ENCODE measurements at regions not wholly inside any gene's neighbourhood (a gene's known extent, or its start where the extent isn't known, plus 50 kb on each side); places are given as distances from the start of the nearest gene placed in this dataset.
"Not testable (repeated sequence)": the region's sequence is repeated elsewhere in the genome, so short reads cannot be mapped to it uniquely, and the experiment has no call there.

DNA sequence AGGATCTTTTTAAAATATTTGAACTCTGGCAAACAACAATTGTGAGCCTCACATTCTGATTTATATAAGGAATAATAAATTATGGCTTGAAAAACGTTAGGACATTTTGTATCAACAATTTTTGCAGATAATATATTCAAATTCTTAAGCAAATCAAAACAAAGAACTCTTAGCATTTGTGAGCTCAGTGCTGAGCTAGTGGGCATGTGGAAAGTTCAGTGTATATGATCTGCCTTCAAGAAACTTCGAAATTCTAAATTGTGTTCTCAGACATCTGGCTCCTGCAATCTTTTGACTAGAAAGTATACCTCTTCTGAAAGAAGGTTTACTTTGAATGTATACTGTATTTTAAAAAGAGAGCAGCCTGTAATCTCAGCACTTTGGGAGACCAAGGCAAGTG is 122.3 kb upstream of the NEIL3 start:
- Histone ChIP-seq H3K36me3 (ENCODE audit: control insufficient read depth, insufficient read depth, low read length) (no peaks in the 10 kb centered on the region), H3K27me3 (ENCODE audit: control insufficient read depth, insufficient read depth, low read length) (no peaks in the 10 kb centered on the region), H3K4me3 (ENCODE audit: low read depth, low read length) (no peak overlapping the region)
- TF ChIP-seq, protein P1, sequence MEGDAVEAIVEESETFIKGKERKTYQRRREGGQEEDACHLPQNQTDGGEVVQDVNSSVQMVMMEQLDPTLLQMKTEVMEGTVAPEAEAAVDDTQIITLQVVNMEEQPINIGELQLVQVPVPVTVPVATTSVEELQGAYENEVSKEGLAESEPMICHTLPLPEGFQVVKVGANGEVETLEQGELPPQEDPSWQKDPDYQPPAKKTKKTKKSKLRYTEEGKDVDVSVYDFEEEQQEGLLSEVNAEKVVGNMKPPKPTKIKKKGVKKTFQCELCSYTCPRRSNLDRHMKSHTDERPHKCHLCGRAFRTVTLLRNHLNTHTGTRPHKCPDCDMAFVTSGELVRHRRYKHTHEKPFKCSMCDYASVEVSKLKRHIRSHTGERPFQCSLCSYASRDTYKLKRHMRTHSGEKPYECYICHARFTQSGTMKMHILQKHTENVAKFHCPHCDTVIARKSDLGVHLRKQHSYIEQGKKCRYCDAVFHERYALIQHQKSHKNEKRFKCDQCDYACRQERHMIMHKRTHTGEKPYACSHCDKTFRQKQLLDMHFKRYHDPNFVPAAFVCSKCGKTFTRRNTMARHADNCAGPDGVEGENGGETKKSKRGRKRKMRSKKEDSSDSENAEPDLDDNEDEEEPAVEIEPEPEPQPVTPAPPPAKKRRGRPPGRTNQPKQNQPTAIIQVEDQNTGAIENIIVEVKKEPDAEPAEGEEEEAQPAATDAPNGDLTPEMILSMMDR (IDR thresholded peaks at IDR 0.05; ENCODE audit: insufficient read depth, low read depth, low read length), result no peak
- CTCF ChIA-PET, result no interaction called here
- POLR2A ChIA-PET, result no interaction called here
- no peak for DNase-seq (ENCODE audit: low read depth)

- no peaks in the 10 kb centered on the region for H3K36me3 ChIP-seq (ENCODE audit: control insufficient read depth, insufficient read depth, low read length)
- H3K27me3 ChIP-seq (ENCODE audit: control insufficient read depth, insufficient read depth, low read length), result no peaks in the 10 kb centered on the region
- CTCF ChIA-PET, result interaction anchor here (1.1 kb wide), 1 partner anchor 82 kb away, joined by 3 read pairs; no protein-coding TSS in a partner anchor
- POLR2A ChIA-PET, result no interaction called here
- TF ChIP-seq, protein P1 (IDR thresholded peaks at IDR 0.05; ENCODE audit: insufficient read depth, low read depth, low read length), result no peak
- DNase-seq (ENCODE audit: low read depth), result no peak
- H3K4me3 ChIP-seq (ENCODE audit: low read depth, low read length), result no peak overlapping the region
Measured at GRCh38 chr4:177190995-177191580, 118.6 kb upstream of the NEIL3 start.

DNA sequence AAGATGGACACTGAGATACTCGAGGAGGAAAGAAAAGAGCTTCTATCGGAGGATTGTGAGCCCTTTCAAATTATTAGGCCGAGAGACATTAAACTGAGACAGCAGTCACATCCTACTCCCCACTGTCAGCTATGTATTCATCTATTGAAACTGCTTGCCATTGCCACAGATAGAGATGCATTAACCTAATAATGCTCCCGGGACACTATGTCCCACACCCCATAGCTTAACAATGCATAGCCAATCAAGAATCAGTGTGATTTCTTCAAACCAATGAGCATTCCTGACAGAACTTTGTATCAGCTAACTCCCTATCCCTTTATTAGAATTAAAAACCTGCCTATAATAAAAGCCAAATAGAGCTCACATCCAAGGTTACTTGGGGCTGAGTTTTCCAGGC is 118.1 kb upstream of the NEIL3 start:
- H3K36me3 ChIP-seq (ENCODE audit: control insufficient read depth, insufficient read depth, low read length), result no peaks in the 10 kb centered on the region
- ChIA-PET POLR2A (no interaction called here), CTCF (interaction anchor here (0.7 to 1.1 kb wide), 2 partner anchors 21 to 83 kb away, joined by 3 read pairs; no protein-coding TSS in a partner anchor)
- TF ChIP-seq, protein P1 (IDR thresholded peaks at IDR 0.05; ENCODE audit: insufficient read depth, low read depth, low read length), result no peak
- no peak overlapping the region for H3K4me3 ChIP-seq (ENCODE audit: low read depth, low read length)
- no peak for DNase-seq (ENCODE audit: low read depth)
- H3K27me3 ChIP-seq (ENCODE audit: control insufficient read depth, insufficient read depth, low read length), result no peaks in the 10 kb centered on the region

DNA sequence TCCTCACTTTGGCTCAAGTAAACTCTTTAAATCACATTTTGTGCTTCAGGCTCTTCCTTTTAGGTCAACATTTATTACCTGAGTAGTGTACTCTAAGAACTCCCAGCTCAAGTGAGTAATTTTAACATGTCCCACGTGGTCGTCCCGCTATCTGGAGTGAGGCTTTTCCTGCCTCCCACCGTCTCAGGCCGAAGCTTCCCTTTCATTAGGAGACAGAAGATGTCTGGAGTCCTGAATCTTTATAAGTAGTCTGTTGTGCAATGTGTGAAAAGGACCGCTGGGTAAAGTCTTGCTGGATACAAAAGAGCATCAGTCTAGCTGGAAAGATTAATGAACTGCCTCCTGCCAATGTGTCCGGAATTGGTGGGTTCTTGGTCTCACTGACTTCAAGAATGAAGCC is 117.7 kb upstream of the NEIL3 start:
- CTCF ChIA-PET, result interaction anchor here (0.7 to 1.1 kb wide), 2 partner anchors 21 to 83 kb away, joined by 3 read pairs; no protein-coding TSS in a partner anchor
- Histone ChIP-seq H3K27me3 (ENCODE audit: control insufficient read depth, insufficient read depth, low read length) (no peaks in the 10 kb centered on the region), H3K36me3 (ENCODE audit: control insufficient read depth, insufficient read depth, low read length) (no peaks in the 10 kb centered on the region), H3K4me3 (ENCODE audit: low read depth, low read length) (no peak overlapping the region)
- DNase-seq (ENCODE audit: low read depth), result no peak
- POLR2A ChIA-PET, result no interaction called here
- TF ChIP-seq, protein P1 (IDR thresholded peaks at IDR 0.05; ENCODE audit: insufficient read depth, low read depth, low read length), result no peak

- H3K4me3 ChIP-seq (ENCODE audit: low read depth, low read length); CTCF ChIA-PET; DNase-seq (ENCODE audit: low read depth); H3K36me3 ChIP-seq (ENCODE audit: control insufficient read depth, insufficient read depth, low read length); H3K27me3 ChIP-seq (ENCODE audit: control insufficient read depth, insufficient read depth, low read length); POLR2A ChIA-PET: not testable (repeated sequence)
Measured at GRCh38 chr4:177193024-177193715, 116.5 kb upstream of the NEIL3 start.
